ENCODE measurements at regions not wholly inside any gene's neighbourhood (a gene's known extent, or its start where the extent isn't known, plus 50 kb on each side); places are given as distances from the start of the nearest gene placed in this dataset.

DNA sequence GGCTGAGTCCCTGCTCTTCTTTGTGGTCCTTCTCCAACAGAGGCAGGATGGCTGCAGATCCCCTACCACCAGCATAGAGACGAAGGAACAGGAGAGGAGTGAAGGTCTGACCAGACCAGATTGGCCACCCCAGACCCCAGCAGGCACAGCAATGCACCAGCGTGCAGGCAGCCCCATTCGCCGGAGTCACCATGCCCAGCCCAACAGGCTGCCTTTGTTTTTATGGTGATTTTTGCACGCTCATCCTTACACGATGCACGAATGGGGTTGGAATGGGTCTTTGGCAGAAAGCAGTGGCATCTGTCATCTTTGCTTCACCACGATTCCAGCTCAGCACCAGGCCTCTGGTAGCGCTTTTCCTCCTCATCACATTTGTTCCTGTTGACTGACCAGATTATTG is 427.6 kb downstream of the INHBA start:
- no peak overlapping the region for H3K4me3 ChIP-seq (ENCODE audit: low read length)
- TF ChIP-seq EZH2 (IDR thresholded peaks at IDR 0.05; ENCODE audit: borderline replicate concordance, insufficient read depth, low read length, poor library complexity, severe bottlenecking): no peak
- TF ChIP-seq MXI1 (conservative IDR thresholded peaks at IDR 0.05; ENCODE audit: poor library complexity, severe bottlenecking): no peak
- TF ChIP-seq, protein P1, sequence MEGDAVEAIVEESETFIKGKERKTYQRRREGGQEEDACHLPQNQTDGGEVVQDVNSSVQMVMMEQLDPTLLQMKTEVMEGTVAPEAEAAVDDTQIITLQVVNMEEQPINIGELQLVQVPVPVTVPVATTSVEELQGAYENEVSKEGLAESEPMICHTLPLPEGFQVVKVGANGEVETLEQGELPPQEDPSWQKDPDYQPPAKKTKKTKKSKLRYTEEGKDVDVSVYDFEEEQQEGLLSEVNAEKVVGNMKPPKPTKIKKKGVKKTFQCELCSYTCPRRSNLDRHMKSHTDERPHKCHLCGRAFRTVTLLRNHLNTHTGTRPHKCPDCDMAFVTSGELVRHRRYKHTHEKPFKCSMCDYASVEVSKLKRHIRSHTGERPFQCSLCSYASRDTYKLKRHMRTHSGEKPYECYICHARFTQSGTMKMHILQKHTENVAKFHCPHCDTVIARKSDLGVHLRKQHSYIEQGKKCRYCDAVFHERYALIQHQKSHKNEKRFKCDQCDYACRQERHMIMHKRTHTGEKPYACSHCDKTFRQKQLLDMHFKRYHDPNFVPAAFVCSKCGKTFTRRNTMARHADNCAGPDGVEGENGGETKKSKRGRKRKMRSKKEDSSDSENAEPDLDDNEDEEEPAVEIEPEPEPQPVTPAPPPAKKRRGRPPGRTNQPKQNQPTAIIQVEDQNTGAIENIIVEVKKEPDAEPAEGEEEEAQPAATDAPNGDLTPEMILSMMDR (IDR thresholded peaks at IDR 0.05; ENCODE audit: poor library complexity, severe bottlenecking): no peak
- no peak for TF ChIP-seq EP300 (conservative IDR thresholded peaks at IDR 0.05; ENCODE audit: poor library complexity, severe bottlenecking)
- TF ChIP-seq, protein P2, sequence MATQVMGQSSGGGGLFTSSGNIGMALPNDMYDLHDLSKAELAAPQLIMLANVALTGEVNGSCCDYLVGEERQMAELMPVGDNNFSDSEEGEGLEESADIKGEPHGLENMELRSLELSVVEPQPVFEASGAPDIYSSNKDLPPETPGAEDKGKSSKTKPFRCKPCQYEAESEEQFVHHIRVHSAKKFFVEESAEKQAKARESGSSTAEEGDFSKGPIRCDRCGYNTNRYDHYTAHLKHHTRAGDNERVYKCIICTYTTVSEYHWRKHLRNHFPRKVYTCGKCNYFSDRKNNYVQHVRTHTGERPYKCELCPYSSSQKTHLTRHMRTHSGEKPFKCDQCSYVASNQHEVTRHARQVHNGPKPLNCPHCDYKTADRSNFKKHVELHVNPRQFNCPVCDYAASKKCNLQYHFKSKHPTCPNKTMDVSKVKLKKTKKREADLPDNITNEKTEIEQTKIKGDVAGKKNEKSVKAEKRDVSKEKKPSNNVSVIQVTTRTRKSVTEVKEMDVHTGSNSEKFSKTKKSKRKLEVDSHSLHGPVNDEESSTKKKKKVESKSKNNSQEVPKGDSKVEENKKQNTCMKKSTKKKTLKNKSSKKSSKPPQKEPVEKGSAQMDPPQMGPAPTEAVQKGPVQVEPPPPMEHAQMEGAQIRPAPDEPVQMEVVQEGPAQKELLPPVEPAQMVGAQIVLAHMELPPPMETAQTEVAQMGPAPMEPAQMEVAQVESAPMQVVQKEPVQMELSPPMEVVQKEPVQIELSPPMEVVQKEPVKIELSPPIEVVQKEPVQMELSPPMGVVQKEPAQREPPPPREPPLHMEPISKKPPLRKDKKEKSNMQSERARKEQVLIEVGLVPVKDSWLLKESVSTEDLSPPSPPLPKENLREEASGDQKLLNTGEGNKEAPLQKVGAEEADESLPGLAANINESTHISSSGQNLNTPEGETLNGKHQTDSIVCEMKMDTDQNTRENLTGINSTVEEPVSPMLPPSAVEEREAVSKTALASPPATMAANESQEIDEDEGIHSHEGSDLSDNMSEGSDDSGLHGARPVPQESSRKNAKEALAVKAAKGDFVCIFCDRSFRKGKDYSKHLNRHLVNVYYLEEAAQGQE (IDR thresholded peaks at IDR 0.05; ENCODE audit: borderline replicate concordance): no peak
- no peak for TF ChIP-seq RAD21 (conservative IDR thresholded peaks at IDR 0.05)
- TF ChIP-seq POLR2AphosphoS5 (IDR thresholded peaks at IDR 0.05): no peak
- no peak for TF ChIP-seq TAF1 (IDR thresholded peaks at IDR 0.05; ENCODE audit: low read depth)
- no peak for TF ChIP-seq SMC3 (conservative IDR thresholded peaks at IDR 0.05; ENCODE audit: poor library complexity)
- no peaks in the 10 kb centered on the region for H3K27me3 ChIP-seq (ENCODE audit: insufficient read depth, low read depth, low read length)
- H3K9me3 ChIP-seq (ENCODE audit: low read length): no peaks in the 10 kb centered on the region
- H3K4me2 ChIP-seq (ENCODE audit: low read length): no peak overlapping the region
- no peaks in the 10 kb centered on the region for H4K20me1 ChIP-seq (ENCODE audit: insufficient read depth)
- no peaks in the 10 kb centered on the region for H3K79me2 ChIP-seq (replicated peaks; ENCODE audit: insufficient read depth, low read length)
- H3K9me2 ChIP-seq (ENCODE audit: insufficient read depth, low read length): no peaks in the 10 kb centered on the region
- H3K27ac ChIP-seq (ENCODE audit: low read length): no peak overlapping the region
- H3K9ac ChIP-seq (ENCODE audit: low read length): no peak overlapping the region
- H3F3A ChIP-seq (ENCODE audit: insufficient read depth, low read length, poor library complexity, severe bottlenecking): no peaks in the 10 kb centered on the region
- no peak overlapping the region for H2AFZ ChIP-seq (ENCODE audit: low read depth, low read length)
- H3K36me3 ChIP-seq (ENCODE audit: insufficient read depth, low read length): no peaks in the 10 kb centered on the region

DNA sequence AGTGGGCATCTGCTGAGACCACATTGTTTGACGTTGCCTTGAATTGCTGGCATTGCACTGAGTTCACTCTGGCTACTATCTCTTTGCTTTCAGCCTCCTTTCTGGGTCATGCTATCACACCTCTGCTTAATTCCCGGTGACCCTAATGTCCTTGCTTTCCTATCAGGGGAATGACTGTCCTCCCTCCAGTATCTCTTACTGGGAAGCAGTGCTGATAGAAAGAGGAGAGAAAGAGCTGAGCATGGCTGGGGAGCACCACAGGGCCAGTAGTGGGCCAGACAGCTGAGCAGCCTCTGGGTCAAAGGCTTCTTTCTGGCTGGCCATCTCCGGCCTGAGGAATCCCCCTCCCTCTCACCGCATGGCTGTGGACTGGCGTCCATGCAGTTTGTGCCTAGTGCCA is 428.7 kb downstream of the INHBA start:
- Histone ChIP-seq H3K4me2 (ENCODE audit: low read length) (no peak overlapping the region), H4K20me1 (ENCODE audit: insufficient read depth) (no peaks in the 10 kb centered on the region), H3K27ac (ENCODE audit: low read length) (no peak overlapping the region), H3K9ac (ENCODE audit: low read length) (no peak overlapping the region), H3K4me3 (ENCODE audit: low read length) (no peak overlapping the region), H3K9me2 (ENCODE audit: insufficient read depth, low read length) (no peaks in the 10 kb centered on the region), H3K36me3 (ENCODE audit: insufficient read depth, low read length) (no peaks in the 10 kb centered on the region), H3F3A (ENCODE audit: insufficient read depth, low read length, poor library complexity, severe bottlenecking) (no peaks in the 10 kb centered on the region), H3K9me3 (ENCODE audit: low read length) (no peaks in the 10 kb centered on the region), H3K79me2 (replicated peaks; ENCODE audit: insufficient read depth, low read length) (no peaks in the 10 kb centered on the region), H2AFZ (ENCODE audit: low read depth, low read length) (no peak overlapping the region), H3K27me3 (ENCODE audit: insufficient read depth, low read depth, low read length) (no peaks in the 10 kb centered on the region)
- TF ChIP-seq MXI1 (conservative IDR thresholded peaks at IDR 0.05; ENCODE audit: poor library complexity, severe bottlenecking) (no peak), TAF1 (IDR thresholded peaks at IDR 0.05; ENCODE audit: low read depth) (no peak), RAD21 (conservative IDR thresholded peaks at IDR 0.05) (no peak), SMC3 (conservative IDR thresholded peaks at IDR 0.05; ENCODE audit: poor library complexity) (no peak)
- TF ChIP-seq, protein P1 (IDR thresholded peaks at IDR 0.05; ENCODE audit: poor library complexity, severe bottlenecking): no peak

Measured in neural cell (in vitro differentiated cells).